Astrocyte of the cerebellum (primary cell): ENCODE measurements at regions not wholly inside any gene's neighbourhood (a gene's known extent, or its start where the extent isn't known, plus 50 kb on each side); places are given as distances from the start of the nearest gene placed in this dataset.
"Not testable (repeated sequence)": the region's sequence is repeated elsewhere in the genome, so short reads cannot be mapped to it uniquely, and the experiment has no call there.

Experiments
- DNase-seq: peaks from one replicate; pipeline ENCODE4 v3.0.0-alpha.2; 2011; ENCODE audit warnings: low read depth
- H3K4me3 ChIP-seq: 2 replicates; pipeline ENCODE4 v1.5.1; 2011; ENCODE audit warnings: mild to moderate bottlenecking, low read depth, low read length, moderate library complexity
- CTCF ChIP-seq: IDR thresholded peaks from 2 replicates; pipeline ENCODE4 v1.5.1; 2012; ENCODE audit warnings: low read length, low read depth, moderate library complexity, mild to moderate bottlenecking; ENCODE audit errors: missing control alignments
- in situ Hi-C: cut with HindIII; loops from 2 replicates; pipeline ENCODE4 v1.10.0; 2017; ENCODE audit warnings: low sequenced_read_pairs

GRCh38 chr1:173356191-173356762 lies 120.9 kb upstream of the PRDX6 start:
- no peak overlapping the region for H3K4me3 ChIP-seq
- in situ Hi-C loops: no loop called here
- DNase-seq: no peak
- TF ChIP-seq CTCF: no peak

GRCh38 chr1:173360487-173361063 lies 116.6 kb upstream of the PRDX6 start:
- H3K4me3 ChIP-seq: no peak overlapping the region
- in situ Hi-C loops: no loop called here
- no peak for TF ChIP-seq CTCF
- no peak for DNase-seq

- no peak for TF ChIP-seq CTCF
- in situ Hi-C loops: no loop called here
- no peak for DNase-seq
- no peak overlapping the region for H3K4me3 ChIP-seq
These were observed 114.6 kb upstream of the PRDX6 start for GRCh38 chr1:173362543-173362942.

- H3K4me3 ChIP-seq: no peak overlapping the region
- TF ChIP-seq CTCF: no peak
- no peak for DNase-seq
- in situ Hi-C loops: no loop called here
These were observed 112.3 kb upstream of the PRDX6 start for GRCh38 chr1:173364827-173365226.

- no peak for TF ChIP-seq CTCF
- DNase-seq: no peak
- no peak overlapping the region for H3K4me3 ChIP-seq
- in situ Hi-C loops: no loop called here
These were observed 111.8 kb upstream of the PRDX6 start for GRCh38 chr1:173365341-173365740.

GRCh38 chr1:173367136-173367535 lies 110.0 kb upstream of the PRDX6 start:
- no peak overlapping the region for H3K4me3 ChIP-seq
- no peak for TF ChIP-seq CTCF
- DNase-seq: no peak
- in situ Hi-C loops: no loop called here

- in situ Hi-C loops, DNase-seq, H3K4me3 ChIP-seq: not testable (repeated sequence)
These were observed 106.5 kb upstream of the PRDX6 start for GRCh38 chr1:173370586-173370985.

- in situ Hi-C loops, DNase-seq, H3K4me3 ChIP-seq: not testable (repeated sequence)
These were observed 101.1 kb upstream of the PRDX6 start for GRCh38 chr1:173376065-173376464.
